Cardiac muscle cell (in vitro differentiated cells and primary cell): ENCODE measurements at regions not wholly inside any gene's neighbourhood (a gene's known extent, or its start where the extent isn't known, plus 50 kb on each side); places are given as distances from the start of the nearest gene placed in this dataset.
A peak's percentile ranks its signal among the peaks of the same experiment; 100 is the strongest.

Experiments
- DNase-seq, 2 donors: peaks; one replicate each; pipeline versions ENCODE4 v3.0.0 to v3.0.0-alpha.2; 2010 to 2017; ENCODE audit warnings: low read depth in 1 of 2, low spot score in 1 of 2
- H3K27ac ChIP-seq: fragments of 200-600 bp; sonication (generic); 2 replicates; pipeline ENCODE4 v1.5.1; 2016
- H3K27me3 ChIP-seq: fragments of 200-600 bp; sonication (generic); 2 replicates; pipeline ENCODE4 v1.6.0; 2016; ENCODE audit warnings: control low read depth
- H3K36me3 ChIP-seq: fragments of 200-600 bp; sonication (generic); 2 replicates; pipeline ENCODE4 v1.5.1; 2016; ENCODE audit warnings: control low read depth
- H3K4me1 ChIP-seq: fragments of 200-600 bp; sonication (generic); 2 replicates; pipeline ENCODE4 v1.8.1; 2017; ENCODE audit warnings: low read depth, mild to moderate bottlenecking, mixed run types
- H3K4me3 ChIP-seq: fragments of 200-600 bp; sonication (generic); 2 replicates; pipeline ENCODE4 v1.5.1; 2016; ENCODE audit warnings: mild to moderate bottlenecking
- H3K9me3 ChIP-seq: fragments of 200-600 bp; sonication (generic); 2 replicates; pipeline ENCODE4 v1.5.1; 2017; ENCODE audit warnings: low read depth, mild to moderate bottlenecking, control low read depth
- TF ChIP-seq, protein P1 (sequence below): IDR thresholded peaks from 2 replicates; pipeline ENCODE4 v1.5.1; 2012; ENCODE audit warnings: low read depth, mild to moderate bottlenecking, low read length

GRCh38 chr17:34874478-34874877 lies 86.8 kb downstream of the CCT6B start:
- TF ChIP-seq, protein P1, sequence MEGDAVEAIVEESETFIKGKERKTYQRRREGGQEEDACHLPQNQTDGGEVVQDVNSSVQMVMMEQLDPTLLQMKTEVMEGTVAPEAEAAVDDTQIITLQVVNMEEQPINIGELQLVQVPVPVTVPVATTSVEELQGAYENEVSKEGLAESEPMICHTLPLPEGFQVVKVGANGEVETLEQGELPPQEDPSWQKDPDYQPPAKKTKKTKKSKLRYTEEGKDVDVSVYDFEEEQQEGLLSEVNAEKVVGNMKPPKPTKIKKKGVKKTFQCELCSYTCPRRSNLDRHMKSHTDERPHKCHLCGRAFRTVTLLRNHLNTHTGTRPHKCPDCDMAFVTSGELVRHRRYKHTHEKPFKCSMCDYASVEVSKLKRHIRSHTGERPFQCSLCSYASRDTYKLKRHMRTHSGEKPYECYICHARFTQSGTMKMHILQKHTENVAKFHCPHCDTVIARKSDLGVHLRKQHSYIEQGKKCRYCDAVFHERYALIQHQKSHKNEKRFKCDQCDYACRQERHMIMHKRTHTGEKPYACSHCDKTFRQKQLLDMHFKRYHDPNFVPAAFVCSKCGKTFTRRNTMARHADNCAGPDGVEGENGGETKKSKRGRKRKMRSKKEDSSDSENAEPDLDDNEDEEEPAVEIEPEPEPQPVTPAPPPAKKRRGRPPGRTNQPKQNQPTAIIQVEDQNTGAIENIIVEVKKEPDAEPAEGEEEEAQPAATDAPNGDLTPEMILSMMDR, result no peak
- no peaks in the 10 kb centered on the region for H3K4me1 ChIP-seq
- H3K27ac ChIP-seq, result no peak overlapping the region
- H3K4me3 ChIP-seq, result no peak overlapping the region
- DNase-seq, result no peak
- no peaks in the 10 kb centered on the region for H3K36me3 ChIP-seq
- no peaks in the 10 kb centered on the region for H3K27me3 ChIP-seq
- H3K9me3 ChIP-seq, result no peaks in the 10 kb centered on the region

GRCh38 chr17:34872640-34873039 lies 88.6 kb downstream of the CCT6B start:
- Histone ChIP-seq H3K9me3 (no peaks in the 10 kb centered on the region), H3K27ac (no peak overlapping the region), H3K4me3 (no peak overlapping the region), H3K4me1 (no peaks in the 10 kb centered on the region), H3K27me3 (no peaks in the 10 kb centered on the region), H3K36me3 (no peaks in the 10 kb centered on the region)
- no peak for DNase-seq
- TF ChIP-seq, protein P1, result no peak

- no peaks in the 10 kb centered on the region for H3K4me1 ChIP-seq
- H3K27me3 ChIP-seq, result no peaks in the 10 kb centered on the region
Measured at GRCh38 chr17:34869641-34870040, 91.6 kb downstream of the CCT6B start.

DNA sequence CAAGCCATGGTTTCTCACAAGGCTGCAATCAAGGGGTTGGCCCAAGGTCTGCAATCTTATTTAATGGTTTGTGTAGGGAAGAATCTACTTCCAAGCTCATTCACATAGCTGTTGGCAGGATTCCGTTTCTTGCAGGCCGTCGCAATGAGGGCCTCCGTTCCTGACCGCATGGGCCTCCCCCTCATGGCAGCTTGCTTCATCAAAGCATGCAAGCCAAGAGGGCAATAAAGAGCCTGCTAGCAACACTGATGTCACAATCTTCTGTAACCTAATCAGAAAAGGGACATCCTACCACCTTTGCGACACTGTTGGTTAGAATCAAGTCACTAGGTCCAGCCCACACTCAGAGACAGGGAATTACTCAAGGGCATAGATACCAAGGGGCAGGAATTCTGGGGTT lies 95.5 kb downstream of the CCT6B start:
- H3K4me3 ChIP-seq, result no peak overlapping the region
- no peaks in the 10 kb centered on the region for H3K27me3 ChIP-seq
- H3K4me1 ChIP-seq, result no peaks in the 10 kb centered on the region
- H3K36me3 ChIP-seq, result no peaks in the 10 kb centered on the region
- no peaks in the 10 kb centered on the region for H3K9me3 ChIP-seq
- TF ChIP-seq, protein P1, result no peak
- no peak overlapping the region for H3K27ac ChIP-seq
- DNase-seq, result peak in 1 of 2 donors; percentile 33

More at GRCh38 chr17:34869641-34870040, 91.6 kb downstream of the CCT6B start:
- H3K36me3 ChIP-seq, result no peaks in the 10 kb centered on the region
- DNase-seq, result no peak
- H3K4me3 ChIP-seq, result no peak overlapping the region
- no peaks in the 10 kb centered on the region for H3K9me3 ChIP-seq
- H3K27ac ChIP-seq, result no peak overlapping the region
- TF ChIP-seq, protein P1, result no peak

- no peak for DNase-seq
- Histone ChIP-seq H3K27ac (no peak overlapping the region), H3K36me3 (no peaks in the 10 kb centered on the region), H3K27me3 (no peaks in the 10 kb centered on the region), H3K4me3 (no peak overlapping the region), H3K4me1 (no peaks in the 10 kb centered on the region), H3K9me3 (no peaks in the 10 kb centered on the region)
- TF ChIP-seq, protein P1, result no peak
Measured at GRCh38 chr17:34862384-34862783, 98.9 kb downstream of the CCT6B start.

- DNase-seq, result no peak
- TF ChIP-seq, protein P1, result no peak
- no peak overlapping the region for H3K27ac ChIP-seq
- no peaks in the 10 kb centered on the region for H3K4me1 ChIP-seq
- H3K9me3 ChIP-seq, result no peaks in the 10 kb centered on the region
- H3K36me3 ChIP-seq, result no peaks in the 10 kb centered on the region
- no peak overlapping the region for H3K4me3 ChIP-seq
- H3K27me3 ChIP-seq, result no peaks in the 10 kb centered on the region
Measured at GRCh38 chr17:34861864-34862263, 99.4 kb downstream of the CCT6B start.
